Stimulated activated CD4-positive, alpha-beta T cell treated with anti-CD3 and anti-CD28 coated beads, Interleukin-12 subunit alpha, Interleukin-12 subunit beta, amount 100 ng/mL, for 24 hours (primary cell): ENCODE measurements at regions not wholly inside any gene's neighbourhood (a gene's known extent, or its start where the extent isn't known, plus 50 kb on each side); places are given as distances from the start of the nearest gene placed in this dataset.
"Not testable (repeated sequence)": the region's sequence is repeated elsewhere in the genome, so short reads cannot be mapped to it uniquely, and the experiment has no call there.

Experiments
- DNase-seq, 2 experiments: peaks; one replicate each; pipeline ENCODE4 v3.0.0-alpha.2; 2020; ENCODE audit warnings: low read depth in 2 of 2

- DNase-seq = no peak
Observed at GRCh38 chr5:109989994-109990722, 300.4 kb downstream of the MAN2A1 start.

- DNase-seq = no peak
Observed at GRCh38 chr5:109990723-109991359, 301.1 kb downstream of the MAN2A1 start.

GRCh38 chr5:109992264-109992915 lies 302.7 kb downstream of the MAN2A1 start:
- DNase-seq = no peak

GRCh38 chr5:109994135-109994534 lies 304.4 kb downstream of the MAN2A1 start:
- DNase-seq = no peak

GRCh38 chr5:109996246-109996645 lies 306.5 kb downstream of the MAN2A1 start:
- DNase-seq = no peak

- no peak for DNase-seq
Observed at GRCh38 chr5:109997161-109997560, 307.4 kb downstream of the MAN2A1 start.

- no peak for DNase-seq
Observed at GRCh38 chr5:109998208-109998607, 308.5 kb downstream of the MAN2A1 start.

- DNase-seq = no peak
Observed at GRCh38 chr5:109998726-109999125, 309.0 kb downstream of the MAN2A1 start.

- no peak for DNase-seq
Observed at GRCh38 chr5:110001648-110002047, 311.9 kb downstream of the MAN2A1 start.

- no peak for DNase-seq
Observed at GRCh38 chr5:110002652-110003051, 312.9 kb downstream of the MAN2A1 start.

- not testable (repeated sequence) for DNase-seq
Observed at GRCh38 chr5:110005907-110006562, 316.3 kb downstream of the MAN2A1 start.

- no peak for DNase-seq
Observed at GRCh38 chr5:110007101-110007500, 317.4 kb downstream of the MAN2A1 start.

GRCh38 chr5:110008131-110008530 lies 318.4 kb downstream of the MAN2A1 start:
- no peak for DNase-seq

GRCh38 chr5:110012145-110012544 lies 322.4 kb downstream of the MAN2A1 start:
- no peak for DNase-seq

- DNase-seq = no peak
Observed at GRCh38 chr5:110013017-110013416, 323.3 kb downstream of the MAN2A1 start.

GRCh38 chr5:110017854-110018253 lies 328.1 kb downstream of the MAN2A1 start:
- DNase-seq = no peak

- DNase-seq = no peak
Observed at GRCh38 chr5:110018509-110018908, 328.8 kb downstream of the MAN2A1 start.

- no peak for DNase-seq
Observed at GRCh38 chr5:110019119-110019518, 329.4 kb downstream of the MAN2A1 start.

GRCh38 chr5:110019780-110020179 lies 330.1 kb downstream of the MAN2A1 start:
- DNase-seq = no peak

GRCh38 chr5:110021251-110021650 lies 331.5 kb downstream of the MAN2A1 start:
- no peak for DNase-seq

GRCh38 chr5:110025160-110025559 lies 335.4 kb downstream of the MAN2A1 start:
- DNase-seq = no peak

GRCh38 chr5:110027527-110028322 lies 338.0 kb downstream of the MAN2A1 start:
- no peak for DNase-seq
